NB4 (cell line): ENCODE measurements at regions not wholly inside any gene's neighbourhood (a gene's known extent, or its start where the extent isn't known, plus 50 kb on each side); places are given as distances from the start of the nearest gene placed in this dataset.

Source experiments
- MAX ChIP-seq: IDR thresholded peaks from 2 replicates; pipeline ENCODE4 v1.6.1; 2011; ENCODE audit warnings: low read depth, low read length
- MYC ChIP-seq: IDR thresholded peaks from 2 replicates; pipeline ENCODE4 v1.6.1; 2011; ENCODE audit warnings: low read depth, low read length
- POLR2A ChIP-seq: IDR thresholded peaks from 2 replicates; pipeline ENCODE4 v1.6.1; 2011; ENCODE audit warnings: mild to moderate bottlenecking; ENCODE audit not compliant: insufficient read length; ENCODE audit errors: extremely low read depth
- TF ChIP-seq, protein P1 (sequence below): IDR thresholded peaks from one replicate; pipeline ENCODE4 v1.5.1; 2012; ENCODE audit warnings: low read depth, low read length

DNA sequence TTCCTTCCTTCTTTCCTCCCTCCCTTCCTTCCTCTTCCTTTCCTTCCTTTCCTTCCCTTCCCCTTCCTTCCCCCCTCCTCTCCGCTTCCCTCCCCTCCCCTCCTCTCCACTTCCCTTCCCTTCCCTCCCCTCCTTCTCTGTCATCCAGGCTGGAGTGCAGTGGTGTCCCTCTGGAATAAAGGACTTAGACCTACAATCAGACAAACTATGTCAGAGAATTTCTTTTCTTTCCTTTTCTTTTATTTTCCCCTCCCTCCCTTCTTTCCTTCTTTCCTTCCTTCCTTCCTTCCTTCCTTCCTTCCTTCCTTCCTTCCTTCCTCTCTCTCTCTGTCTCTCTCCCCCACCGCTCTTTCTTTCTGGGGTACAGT is 242.2 kb downstream of the GATA3 start:
- TF ChIP-seq, protein P1, sequence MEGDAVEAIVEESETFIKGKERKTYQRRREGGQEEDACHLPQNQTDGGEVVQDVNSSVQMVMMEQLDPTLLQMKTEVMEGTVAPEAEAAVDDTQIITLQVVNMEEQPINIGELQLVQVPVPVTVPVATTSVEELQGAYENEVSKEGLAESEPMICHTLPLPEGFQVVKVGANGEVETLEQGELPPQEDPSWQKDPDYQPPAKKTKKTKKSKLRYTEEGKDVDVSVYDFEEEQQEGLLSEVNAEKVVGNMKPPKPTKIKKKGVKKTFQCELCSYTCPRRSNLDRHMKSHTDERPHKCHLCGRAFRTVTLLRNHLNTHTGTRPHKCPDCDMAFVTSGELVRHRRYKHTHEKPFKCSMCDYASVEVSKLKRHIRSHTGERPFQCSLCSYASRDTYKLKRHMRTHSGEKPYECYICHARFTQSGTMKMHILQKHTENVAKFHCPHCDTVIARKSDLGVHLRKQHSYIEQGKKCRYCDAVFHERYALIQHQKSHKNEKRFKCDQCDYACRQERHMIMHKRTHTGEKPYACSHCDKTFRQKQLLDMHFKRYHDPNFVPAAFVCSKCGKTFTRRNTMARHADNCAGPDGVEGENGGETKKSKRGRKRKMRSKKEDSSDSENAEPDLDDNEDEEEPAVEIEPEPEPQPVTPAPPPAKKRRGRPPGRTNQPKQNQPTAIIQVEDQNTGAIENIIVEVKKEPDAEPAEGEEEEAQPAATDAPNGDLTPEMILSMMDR = no peak
- TF ChIP-seq POLR2A = no peak
- TF ChIP-seq MYC = no peak
- no peak for TF ChIP-seq MAX
